GDM1 (cell line): ENCODE measurements at regions not wholly inside any gene's neighbourhood (a gene's known extent, or its start where the extent isn't known, plus 50 kb on each side); places are given as distances from the start of the nearest gene placed in this dataset.

Experiments
- DNase-seq: peaks from one replicate; lab custom pipeline; 2025; lab: John Stamatoyannopoulos, UW

DNA sequence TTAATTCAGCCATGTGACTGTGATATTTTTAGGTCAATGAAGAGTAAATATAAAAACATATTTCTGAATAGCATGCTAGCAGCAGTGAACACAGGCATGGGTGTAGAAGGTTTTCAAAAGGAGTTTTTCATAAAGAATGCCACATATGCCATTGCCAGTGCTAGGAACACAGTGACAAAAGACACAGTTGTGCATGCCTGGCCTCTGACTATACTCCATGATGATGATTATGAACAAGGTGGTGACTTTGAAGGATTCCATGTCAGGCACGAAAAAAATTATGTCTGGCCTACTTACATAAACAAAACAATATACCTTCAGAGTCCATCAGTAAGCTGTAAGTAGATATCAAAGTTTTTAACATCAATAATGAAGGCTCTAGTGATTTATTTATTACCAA, 438.7 kb downstream of the TLE1 start:
- DNase-seq, result no peak

GRCh38 chr9:81250041-81250440, 439.3 kb downstream of the TLE1 start:
- DNase-seq, result no peak

GRCh38 chr9:81245254-81245956, 443.9 kb downstream of the TLE1 start:
- DNase-seq, result no peak

DNA sequence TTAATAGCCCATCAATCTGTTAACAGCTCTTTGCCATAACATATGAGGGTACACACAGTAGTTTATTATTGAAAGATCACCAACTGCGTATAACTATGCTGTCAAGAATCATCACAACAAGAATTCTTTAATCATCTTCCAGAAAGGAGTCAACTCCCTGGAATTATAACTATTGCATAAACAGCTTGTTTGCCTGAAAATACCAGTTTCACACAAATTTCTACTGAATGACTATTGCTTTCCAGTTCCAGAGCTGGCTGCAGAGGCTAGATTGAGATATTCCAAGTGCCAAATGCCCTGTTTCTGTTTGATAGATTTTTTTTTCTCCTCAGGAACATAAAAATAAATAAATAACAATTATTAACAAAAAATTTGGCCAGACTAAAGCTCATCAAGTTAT, 444.7 kb downstream of the TLE1 start:
- no peak for DNase-seq

DNA sequence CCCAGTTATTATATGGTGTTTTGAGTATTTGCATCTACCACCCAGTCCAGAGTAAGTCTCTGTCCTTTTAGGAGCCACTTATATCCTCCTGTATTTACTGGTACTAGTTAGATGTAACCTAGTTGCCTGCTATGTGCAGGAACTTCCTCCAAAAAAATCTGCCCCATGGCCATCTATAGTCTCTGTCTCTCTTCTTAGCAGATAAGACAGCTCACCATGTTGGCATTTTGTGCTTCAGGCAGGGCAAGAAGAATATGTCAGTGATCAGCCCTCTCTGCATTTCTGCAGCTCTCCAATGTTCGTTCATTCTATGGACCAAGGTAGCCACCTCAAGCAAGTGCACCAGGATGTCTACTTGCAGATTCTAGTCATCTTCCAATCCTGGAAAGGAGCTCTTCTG, 446.5 kb downstream of the TLE1 start:
- DNase-seq, result no peak

DNA sequence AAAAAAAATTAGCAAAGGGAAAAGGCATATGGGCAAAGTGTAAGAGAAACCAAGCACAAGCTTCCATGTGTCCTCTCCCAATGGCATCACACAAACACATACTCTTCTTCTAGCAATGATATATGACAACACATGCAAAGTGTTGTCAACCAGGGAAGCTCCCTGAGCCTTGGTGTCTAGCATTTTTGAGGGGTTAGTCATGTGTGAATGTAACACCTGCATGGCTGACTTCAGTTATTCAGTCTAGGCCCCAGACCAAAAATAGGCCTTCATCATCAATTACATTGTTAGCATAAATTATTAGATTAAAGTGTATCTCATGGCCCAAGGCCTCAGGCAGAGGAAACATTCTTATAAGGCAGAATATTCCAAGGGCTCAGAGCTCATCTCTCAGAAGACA, 450.0 kb downstream of the TLE1 start:
- DNase-seq, result no peak

DNA sequence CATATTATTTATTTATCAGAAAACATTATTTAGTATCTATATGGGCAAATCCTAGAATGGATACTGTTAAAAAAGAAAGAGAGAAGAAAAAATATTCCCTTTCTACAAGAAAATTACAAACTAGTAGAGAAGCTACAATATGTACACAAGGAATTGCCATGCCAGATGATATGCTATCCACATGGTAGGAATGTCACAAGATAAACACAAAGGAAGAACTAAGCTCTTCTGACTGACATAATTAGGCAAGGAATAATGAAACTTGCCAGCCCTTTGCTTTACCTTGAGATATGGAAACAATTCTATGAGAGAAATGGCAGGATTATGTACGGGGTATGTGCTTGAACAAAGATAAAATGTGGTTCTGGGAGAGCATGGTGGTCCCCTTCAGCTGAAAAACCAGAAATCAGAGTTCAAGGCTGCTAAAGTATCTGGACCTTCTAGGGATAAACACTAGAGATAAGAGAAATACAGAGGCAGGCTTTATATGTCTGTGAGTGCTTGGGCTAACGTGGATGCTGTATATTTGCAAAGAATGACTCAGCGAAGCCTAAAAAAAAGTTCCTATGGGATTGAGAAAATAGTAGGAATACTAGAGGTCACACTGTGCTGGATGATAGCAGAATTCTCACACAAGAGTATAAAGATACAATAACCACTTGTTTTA, 451.6 kb downstream of the TLE1 start:
- no peak for DNase-seq

- no peak for DNase-seq
These were observed 454.3 kb downstream of the TLE1 start for GRCh38 chr9:81234924-81235610.

GRCh38 chr9:81231011-81231410, 458.3 kb downstream of the TLE1 start:
- DNase-seq, result no peak

DNA sequence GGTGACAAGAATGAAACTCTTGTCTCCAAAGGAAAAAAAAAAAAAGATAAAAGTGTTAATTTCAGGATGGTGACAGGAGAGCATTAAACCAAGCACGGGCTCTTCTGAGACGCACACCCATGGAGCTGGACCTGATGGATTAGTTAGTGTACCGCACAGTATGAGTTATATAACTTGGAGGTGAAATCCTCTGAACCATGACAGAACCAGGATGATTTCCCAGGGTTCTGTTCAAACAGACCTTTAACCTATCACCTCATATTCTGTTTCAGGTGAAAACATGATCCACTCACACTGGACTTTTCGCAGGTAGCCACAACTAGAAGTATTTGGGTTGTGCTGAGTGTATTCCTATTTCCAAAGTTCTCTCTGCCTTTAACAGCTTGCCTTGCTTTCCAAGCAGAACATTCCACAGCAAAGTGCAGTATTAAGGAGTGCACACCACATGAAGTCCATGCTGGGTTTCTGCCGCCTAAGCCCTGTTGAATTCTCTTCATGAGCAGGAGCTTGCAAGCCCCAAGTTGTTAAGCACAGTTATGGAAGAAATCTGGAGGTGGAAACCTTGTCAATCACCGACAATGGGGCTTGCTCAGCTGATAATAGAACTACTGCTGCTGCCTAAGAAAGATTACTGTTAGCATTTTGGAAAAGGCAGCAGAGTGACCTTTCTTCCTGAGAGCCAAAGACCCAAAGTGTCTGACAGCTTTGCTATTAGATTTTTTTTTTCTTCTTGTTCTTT, 461.7 kb downstream of the TLE1 start:
- DNase-seq, result no peak

- no peak for DNase-seq
These were observed 463.8 kb downstream of the TLE1 start for GRCh38 chr9:81225596-81225995.

DNA sequence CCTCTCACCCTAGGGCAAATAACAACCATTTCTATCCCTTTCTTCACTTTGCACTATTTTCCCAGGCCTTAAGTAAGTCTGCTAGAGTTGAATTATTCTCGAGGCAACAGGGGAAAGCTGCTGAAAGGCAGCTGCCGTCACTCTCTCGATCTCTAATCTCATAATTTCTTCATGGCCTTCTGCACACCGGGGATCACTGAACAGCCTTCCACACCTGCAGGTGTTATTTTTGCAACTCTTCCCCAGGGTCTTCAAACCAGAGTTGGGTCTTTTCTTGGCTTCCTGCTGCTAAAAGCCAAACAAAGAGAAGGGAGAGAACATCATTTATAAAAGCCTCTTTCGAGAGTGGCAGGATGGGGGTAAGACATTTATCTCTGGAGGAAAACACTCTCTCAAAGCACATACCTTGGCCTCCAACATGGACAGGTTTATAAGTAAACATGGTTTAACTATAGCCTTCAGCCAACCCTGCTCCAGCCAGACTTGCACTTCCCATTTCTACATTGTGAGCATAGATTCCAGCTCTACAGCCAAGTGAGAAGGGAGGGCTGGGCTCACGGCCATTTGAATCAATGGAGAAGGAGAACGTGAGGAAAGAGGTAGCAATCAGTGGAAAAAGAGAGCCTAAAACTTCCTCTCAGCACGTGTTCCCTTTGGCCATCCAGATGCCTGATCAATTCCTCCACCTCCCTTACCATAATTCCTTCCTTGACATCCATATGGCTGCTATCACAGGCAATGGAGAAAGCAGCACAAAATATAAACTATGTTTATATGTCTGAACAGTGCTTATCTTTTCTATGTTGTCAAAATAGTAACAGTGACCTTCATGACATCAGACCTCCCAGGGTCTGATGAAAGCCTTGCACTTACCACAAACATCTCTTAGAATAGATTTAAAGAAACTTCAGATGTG, 464.9 kb downstream of the TLE1 start:
- DNase-seq, result no peak

DNA sequence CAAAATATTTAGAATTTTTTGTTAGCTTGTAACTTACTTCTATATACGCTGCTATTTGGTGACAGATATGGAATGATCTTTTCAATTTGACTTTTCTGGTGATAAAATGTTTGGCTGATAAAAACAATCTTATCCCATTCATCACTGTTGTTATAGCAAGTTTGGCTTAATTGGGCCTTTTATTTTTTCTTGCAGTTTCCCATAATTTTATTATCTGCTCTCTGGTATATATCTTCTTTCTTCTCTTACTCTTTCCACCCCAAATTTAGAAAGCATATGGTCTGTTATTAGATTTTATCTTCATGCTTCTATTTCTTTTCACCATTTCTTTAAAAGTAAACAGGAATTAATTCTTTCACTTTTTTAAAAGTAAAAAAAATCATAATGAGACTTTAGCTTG, 474.4 kb downstream of the TLE1 start:
- DNase-seq, result no peak

GRCh38 chr9:81213456-81213855, 475.9 kb downstream of the TLE1 start:
- no peak for DNase-seq

DNA sequence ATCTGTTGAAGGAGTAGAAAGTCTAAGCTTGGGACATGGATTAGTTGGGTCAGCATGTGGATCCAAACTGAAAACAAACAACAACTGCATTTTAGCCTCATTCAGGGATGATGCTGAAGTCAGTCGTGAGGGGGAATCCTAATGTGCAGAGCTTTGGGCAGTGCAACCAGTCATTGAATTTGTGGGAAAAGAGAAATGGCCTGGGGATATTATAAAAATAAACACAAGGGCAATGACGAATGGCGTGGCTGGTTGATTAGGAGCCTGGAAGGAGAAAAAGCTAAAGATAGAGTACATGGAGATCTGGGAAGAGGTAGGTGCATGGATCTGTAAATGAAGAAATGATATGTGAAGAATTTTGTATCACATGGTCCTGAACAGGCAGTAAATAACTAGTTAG, 477.6 kb downstream of the TLE1 start:
- no peak for DNase-seq

DNA sequence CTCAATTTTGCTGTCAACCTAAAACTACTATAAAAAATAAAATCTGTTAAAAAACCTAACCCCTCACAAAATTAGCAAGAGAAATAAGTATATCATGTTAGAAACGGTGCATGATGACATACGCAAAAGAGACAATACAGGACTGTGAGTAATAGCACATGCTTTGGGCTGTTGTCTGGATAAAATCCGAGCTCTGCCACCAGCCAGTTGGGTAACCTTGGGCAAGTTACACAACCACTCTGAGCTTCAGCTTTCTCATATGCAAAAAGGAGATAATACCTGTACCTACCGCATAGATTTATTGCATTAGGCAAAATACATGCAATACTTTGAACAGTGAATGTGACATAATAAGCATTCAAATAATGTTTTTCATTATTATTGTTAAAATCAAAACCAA, 481.7 kb downstream of the TLE1 start:
- no peak for DNase-seq

GRCh38 chr9:81202292-81202691, 487.1 kb downstream of the TLE1 start:
- no peak for DNase-seq

- no peak for DNase-seq
These were observed 494.1 kb downstream of the TLE1 start for GRCh38 chr9:81195206-81195605.

DNA sequence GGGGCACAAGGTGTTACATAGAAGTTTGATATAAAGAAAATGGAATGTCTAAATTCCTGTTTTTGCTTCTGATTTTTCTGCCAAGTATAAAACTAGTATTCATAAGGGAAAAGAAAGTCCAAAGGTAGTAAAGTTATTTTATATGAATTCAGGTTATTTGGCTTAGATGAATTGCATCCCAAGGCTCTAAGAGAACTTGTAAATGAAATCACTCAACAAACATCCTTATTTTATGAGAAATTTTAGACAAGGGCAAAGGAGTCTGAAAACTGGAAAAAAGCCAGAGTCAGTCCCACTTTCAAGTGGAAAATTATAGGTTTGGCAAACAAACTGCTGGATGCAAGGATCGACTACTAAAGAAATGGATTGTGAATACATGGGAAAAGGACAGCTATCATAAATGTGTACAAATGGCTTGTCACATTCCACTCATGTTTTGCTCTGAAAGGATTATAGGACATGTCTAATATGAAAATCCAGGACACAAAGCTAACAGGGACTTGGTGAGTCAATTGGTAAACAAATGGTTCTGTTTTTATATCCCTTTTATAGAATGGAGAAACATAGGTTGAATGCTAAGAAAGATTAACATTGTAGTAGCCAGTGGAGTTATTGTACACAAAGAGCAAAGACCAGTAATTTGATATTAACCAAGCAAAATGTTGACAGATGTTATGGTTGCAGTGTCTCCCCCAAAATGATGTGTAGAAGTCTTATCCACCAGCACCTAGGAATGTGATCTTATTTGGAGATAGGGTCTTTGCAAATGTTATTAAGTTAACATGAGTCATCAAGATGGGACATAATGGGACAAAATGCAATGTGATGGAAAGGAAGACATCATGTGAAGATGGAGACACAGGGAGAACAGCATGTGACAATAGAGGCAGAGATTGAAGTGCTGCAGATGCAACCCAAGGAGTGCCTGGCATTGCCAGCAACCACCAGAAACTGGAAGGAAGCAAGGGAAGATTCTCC, 495.7 kb downstream of the TLE1 start:
- no peak for DNase-seq

- DNase-seq, result no peak
These were observed 498.1 kb downstream of the TLE1 start for GRCh38 chr9:81191222-81191621.
